HFFc6 (cell line): ENCODE measurements at regions not wholly inside any gene's neighbourhood (a gene's known extent, or its start where the extent isn't known, plus 50 kb on each side); places are given as distances from the start of the nearest gene placed in this dataset.

Source experiments
- DNase-seq: peaks from one replicate; pipeline ENCODE4 v3.0.0-alpha.2; 2018
- H3K27ac Mint-ChIP-seq: 2 replicates; pipeline ENCODE4 v1.8.0; 2020; ENCODE audit warnings: mild to moderate bottlenecking, mixed read lengths
- H3K27me3 Mint-ChIP-seq: 2 replicates; pipeline ENCODE4 v1.8.0; 2021; ENCODE audit warnings: mild to moderate bottlenecking, moderate library complexity, mixed read lengths; ENCODE audit not compliant: insufficient read depth
- H3K36me3 Mint-ChIP-seq: 2 replicates; pipeline ENCODE4 v1.8.0; 2021; ENCODE audit warnings: low read depth, mixed read lengths
- H3K4me1 Mint-ChIP-seq: 2 replicates; pipeline ENCODE4 v1.8.0; 2020; ENCODE audit warnings: low read depth, mixed read lengths
- H3K4me3 Mint-ChIP-seq: 2 replicates; pipeline ENCODE4 v1.8.0; 2020; ENCODE audit warnings: mild to moderate bottlenecking, moderate library complexity, mixed read lengths
- H3K9me3 Mint-ChIP-seq: 2 replicates; pipeline ENCODE4 v1.8.0; 2020; ENCODE audit warnings: mild to moderate bottlenecking, mixed read lengths
- CTCF ChIP-seq: fragments of 200-600 bp; sonication (generic); IDR thresholded peaks from 2 replicates; pipeline ENCODE4 v1.5.0; 2021; ENCODE audit warnings: antibody characterized with exemption, mild to moderate bottlenecking

DNA sequence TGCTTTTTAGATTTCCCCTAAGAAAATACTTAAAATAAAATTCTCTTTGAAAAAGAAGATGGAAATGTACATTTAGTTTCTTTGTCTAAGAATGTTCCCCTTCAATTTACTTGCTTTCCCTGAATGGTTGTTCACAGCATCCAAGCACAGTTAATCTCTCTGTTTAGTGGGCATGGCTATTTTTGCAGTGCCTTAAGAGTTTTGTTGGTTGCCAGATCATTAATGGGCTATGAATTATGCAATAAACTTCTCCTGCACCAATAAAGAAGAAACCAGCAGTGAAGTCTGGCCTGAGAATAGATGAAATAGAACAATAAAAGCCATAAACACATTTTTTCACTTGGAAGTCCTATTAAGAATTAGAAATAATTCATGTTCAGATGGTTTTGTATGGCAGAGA lies 980.4 kb upstream of the IGFBP7 start:
- no peak for DNase-seq
- no peak overlapping the region for H3K27ac Mint-ChIP-seq
- no peak overlapping the region for H3K4me3 Mint-ChIP-seq

GRCh38 chr4:58081356-58081755 lies 971.2 kb upstream of the IGFBP7 start:
- Mint-ChIP-seq H3K9me3 (peaks cover 30% of the 10 kb centered on the region), H3K27ac (no peak overlapping the region), H3K4me1 (no peaks in the 10 kb centered on the region), H3K4me3 (no peak overlapping the region), H3K27me3 (no peaks in the 10 kb centered on the region), H3K36me3 (no peaks in the 10 kb centered on the region)
- no peak for DNase-seq
- TF ChIP-seq CTCF: no peak

More for the DNA sequence above, 980.4 kb upstream of the IGFBP7 start:
- H3K36me3 Mint-ChIP-seq: no peaks in the 10 kb centered on the region
- no peaks in the 10 kb centered on the region for H3K27me3 Mint-ChIP-seq
- no peak for TF ChIP-seq CTCF
- no peaks in the 10 kb centered on the region for H3K4me1 Mint-ChIP-seq
- H3K9me3 Mint-ChIP-seq: peaks cover 19% of the 10 kb centered on the region

DNA sequence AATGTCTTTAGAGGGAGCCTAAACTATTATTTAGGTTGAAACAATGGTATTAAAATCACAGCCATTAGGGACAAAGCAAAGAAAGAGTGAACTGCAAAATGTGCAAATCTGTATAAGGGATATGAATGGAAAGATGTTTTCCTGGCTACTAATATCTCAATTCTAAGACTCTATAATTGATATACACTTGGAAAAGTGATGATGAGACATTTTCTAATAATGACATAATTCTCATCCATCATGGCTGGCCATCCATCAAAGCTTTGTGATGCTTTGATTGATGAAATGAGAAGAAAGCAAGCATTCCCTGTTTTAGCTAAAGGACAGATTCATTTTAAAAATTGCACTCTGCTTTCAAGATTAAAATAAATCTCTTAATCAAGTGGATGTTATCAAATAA lies 965.5 kb upstream of the IGFBP7 start:
- Mint-ChIP-seq H3K36me3 (no peaks in the 10 kb centered on the region), H3K4me1 (no peaks in the 10 kb centered on the region), H3K27ac (no peak overlapping the region), H3K4me3 (no peak overlapping the region), H3K27me3 (no peaks in the 10 kb centered on the region), H3K9me3 (peaks cover 21% of the 10 kb centered on the region)
- TF ChIP-seq CTCF: no peak
- no peak for DNase-seq

DNA sequence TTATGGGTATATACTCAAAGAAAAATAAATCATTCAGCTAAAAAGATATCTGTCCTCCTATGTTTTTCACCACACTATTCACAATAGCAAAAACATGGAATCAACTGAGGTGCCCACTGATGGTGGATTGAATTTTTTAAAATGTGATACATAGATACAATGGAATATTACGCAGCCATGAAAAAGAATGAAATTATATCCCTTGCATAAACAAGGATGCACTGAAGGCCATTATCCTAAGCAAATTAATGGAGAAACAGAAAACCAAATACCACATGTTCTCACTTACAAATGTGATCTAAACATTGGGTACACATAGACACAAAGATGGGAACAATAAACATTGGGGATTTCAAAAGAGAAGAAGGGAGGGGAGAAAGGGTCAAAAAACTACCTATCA lies 964.2 kb upstream of the IGFBP7 start:
- DNase-seq: no peak
- Mint-ChIP-seq H3K9me3 (peaks cover 28% of the 10 kb centered on the region), H3K27ac (no peak overlapping the region)

GRCh38 chr4:58070726-58071125 lies 960.5 kb upstream of the IGFBP7 start:
- Mint-ChIP-seq H3K4me1 (no peaks in the 10 kb centered on the region), H3K9me3 (peaks cover 32% of the 10 kb centered on the region), H3K36me3 (no peaks in the 10 kb centered on the region), H3K4me3 (no peak overlapping the region), H3K27me3 (no peaks in the 10 kb centered on the region), H3K27ac (no peak overlapping the region)
- DNase-seq: no peak
- TF ChIP-seq CTCF: no peak

More for the DNA sequence above, 964.2 kb upstream of the IGFBP7 start:
- Mint-ChIP-seq H3K27me3 (no peaks in the 10 kb centered on the region), H3K4me3 (no peak overlapping the region), H3K36me3 (no peaks in the 10 kb centered on the region), H3K4me1 (no peaks in the 10 kb centered on the region)
- no peak for TF ChIP-seq CTCF

GRCh38 chr4:58064653-58065052 lies 954.5 kb upstream of the IGFBP7 start:
- Mint-ChIP-seq H3K4me1 (no peaks in the 10 kb centered on the region), H3K36me3 (no peaks in the 10 kb centered on the region), H3K9me3 (peaks cover 36% of the 10 kb centered on the region), H3K27me3 (no peaks in the 10 kb centered on the region), H3K27ac (no peak overlapping the region), H3K4me3 (no peak overlapping the region)
- no peak for DNase-seq
- no peak for TF ChIP-seq CTCF
